AG04449 (cell line): ENCODE measurements at regions not wholly inside any gene's neighbourhood (a gene's known extent, or its start where the extent isn't known, plus 50 kb on each side); places are given as distances from the start of the nearest gene placed in this dataset.

ENCODE experiments used
- CTCF ChIA-PET: fragments of 350-600 bp; formaldehyde crosslinking; extraction: SDS; loops from one replicate; lab custom pipeline; 2021; ENCODE audit warnings: antibody characterized with exemption; lab: Yijun Ruan, JAX
- POLR2A ChIA-PET: fragments of 400-600, 350-600 bp; formaldehyde crosslinking; extraction: SDS; loops from one replicate; lab custom pipeline; 2020; ENCODE audit warnings: antibody characterized with exemption, inconsistent platforms; lab: Yijun Ruan, JAX
- DNase-seq: peaks from one replicate; pipeline ENCODE4 v3.0.0-alpha.2; 2010; ENCODE audit warnings: low read depth, low spot score
- H3K4me3 ChIP-seq: 2 replicates; pipeline ENCODE4 v1.5.1; 2011; ENCODE audit warnings: low read depth, mild to moderate bottlenecking, control low read depth, low read length
- TF ChIP-seq, protein P1 (sequence below): IDR thresholded peaks from one replicate; pipeline ENCODE4 v1.5.1; 2011; ENCODE audit warnings: mild to moderate bottlenecking, moderate library complexity, low read length, control low read depth, inconsistent platforms; ENCODE audit not compliant: insufficient read depth; ENCODE audit errors: missing control alignments

DNA sequence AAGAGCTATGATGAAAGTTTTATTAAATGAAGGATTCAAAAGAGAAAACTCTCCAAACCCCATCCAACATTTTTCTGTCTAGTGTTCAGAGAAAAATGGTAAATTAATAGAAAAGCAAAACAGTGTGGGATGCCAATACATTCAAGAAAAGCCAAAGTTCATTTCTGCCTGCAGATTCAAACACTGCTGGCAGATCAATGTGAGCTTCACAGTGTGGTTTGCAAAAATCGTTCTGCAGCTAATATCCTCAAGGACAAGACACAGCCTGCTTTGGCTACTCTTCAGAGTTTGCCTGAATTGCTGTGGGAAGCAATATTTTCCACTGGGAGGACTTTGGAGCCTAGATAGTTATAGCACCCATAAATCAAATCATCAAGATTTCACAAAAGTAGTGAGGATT, 619.9 kb upstream of the SUCLG2 start:
- TF ChIP-seq, protein P1, sequence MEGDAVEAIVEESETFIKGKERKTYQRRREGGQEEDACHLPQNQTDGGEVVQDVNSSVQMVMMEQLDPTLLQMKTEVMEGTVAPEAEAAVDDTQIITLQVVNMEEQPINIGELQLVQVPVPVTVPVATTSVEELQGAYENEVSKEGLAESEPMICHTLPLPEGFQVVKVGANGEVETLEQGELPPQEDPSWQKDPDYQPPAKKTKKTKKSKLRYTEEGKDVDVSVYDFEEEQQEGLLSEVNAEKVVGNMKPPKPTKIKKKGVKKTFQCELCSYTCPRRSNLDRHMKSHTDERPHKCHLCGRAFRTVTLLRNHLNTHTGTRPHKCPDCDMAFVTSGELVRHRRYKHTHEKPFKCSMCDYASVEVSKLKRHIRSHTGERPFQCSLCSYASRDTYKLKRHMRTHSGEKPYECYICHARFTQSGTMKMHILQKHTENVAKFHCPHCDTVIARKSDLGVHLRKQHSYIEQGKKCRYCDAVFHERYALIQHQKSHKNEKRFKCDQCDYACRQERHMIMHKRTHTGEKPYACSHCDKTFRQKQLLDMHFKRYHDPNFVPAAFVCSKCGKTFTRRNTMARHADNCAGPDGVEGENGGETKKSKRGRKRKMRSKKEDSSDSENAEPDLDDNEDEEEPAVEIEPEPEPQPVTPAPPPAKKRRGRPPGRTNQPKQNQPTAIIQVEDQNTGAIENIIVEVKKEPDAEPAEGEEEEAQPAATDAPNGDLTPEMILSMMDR, result no peak
- POLR2A ChIA-PET, result no interaction called here
- H3K4me3 ChIP-seq, result no peak overlapping the region
- CTCF ChIA-PET, result no interaction called here
- no peak for DNase-seq

GRCh38 chr3:68271145-68271544, 616.7 kb upstream of the SUCLG2 start:
- no peak overlapping the region for H3K4me3 ChIP-seq
- DNase-seq, result no peak
- ChIA-PET POLR2A (no interaction called here), CTCF (no interaction called here)
- TF ChIP-seq, protein P1, result no peak

- DNase-seq, result no peak
- TF ChIP-seq, protein P1, result no peak
- ChIA-PET CTCF (no interaction called here), POLR2A (no interaction called here)
- H3K4me3 ChIP-seq, result no peak overlapping the region
Observed at GRCh38 chr3:68256635-68257223, 602.3 kb upstream of the SUCLG2 start.

DNA sequence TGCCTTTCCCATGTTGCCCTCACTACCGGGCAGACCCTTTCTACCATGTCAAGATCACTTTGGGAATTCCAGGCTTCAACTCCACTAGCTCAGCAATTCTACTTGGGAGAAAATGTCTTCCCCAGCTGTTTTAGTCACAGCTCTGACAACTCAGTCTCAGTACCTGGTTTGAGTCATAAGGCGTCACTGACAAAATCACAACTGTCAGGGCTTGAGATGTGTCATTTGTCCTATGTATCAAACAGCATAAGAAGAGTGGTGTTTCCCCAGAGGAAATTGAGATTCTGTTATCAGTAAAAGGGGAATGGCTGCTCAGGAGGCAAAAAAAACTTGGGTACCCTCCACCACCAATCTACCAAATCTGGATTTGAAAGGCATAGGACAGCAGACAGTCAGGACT, 594.9 kb upstream of the SUCLG2 start:
- ChIA-PET CTCF (no interaction called here), POLR2A (no interaction called here)
- H3K4me3 ChIP-seq, result no peak overlapping the region
- no peak for DNase-seq
- TF ChIP-seq, protein P1, result no peak

- no peak overlapping the region for H3K4me3 ChIP-seq
- ChIA-PET POLR2A (no interaction called here), CTCF (no interaction called here)
- TF ChIP-seq, protein P1, result no peak
- DNase-seq, result no peak
Observed at GRCh38 chr3:68242606-68243005, 588.2 kb upstream of the SUCLG2 start.

- no peak overlapping the region for H3K4me3 ChIP-seq
- POLR2A ChIA-PET, result no interaction called here
- CTCF ChIA-PET, result no interaction called here
- TF ChIP-seq, protein P1, result no peak
- DNase-seq, result no peak
Observed at GRCh38 chr3:68239542-68239941, 585.1 kb upstream of the SUCLG2 start.
